ENCODE measurements at regions not wholly inside any gene's neighbourhood (a gene's known extent, or its start where the extent isn't known, plus 50 kb on each side); places are given as distances from the start of the nearest gene placed in this dataset.

- intact Hi-C loops (cut with micrococcal nuclease; ENCODE audit: unreplicated experiment): loop anchor here (10.0 kb wide), 1 partner anchor 697 kb away; no protein-coding TSS in a partner anchor
- BruUV-seq (replicated peaks): no TSS peak
- in situ Hi-C loops (cut with HindIII; ENCODE audit: low pct_unique_long_range_greater_than_20kb, low sequenced_read_pairs): no loop called here
- CTCF ChIA-PET: no interaction called here
- no peaks in the 10 kb centered on the region for H3K9me3 ChIP-seq (ENCODE audit: control insufficient read depth, insufficient read depth, low read depth, low read length)
- no peaks in the 10 kb centered on the region for H3K36me3 ChIP-seq (ENCODE audit: control insufficient read depth, insufficient read depth, low read length)
- ATAC-seq (no peak), DNase-seq (ENCODE audit: low read depth, low spot score) (no peak)
- H3K27ac ChIP-seq (ENCODE audit: low read length): no peak overlapping the region
- TF ChIP-seq SIN3A (IDR thresholded peaks at IDR 0.05; ENCODE audit: borderline replicate concordance, insufficient read depth, low read depth, low read length) (no peak), POLR2AphosphoS5 (IDR thresholded peaks at IDR 0.05; ENCODE audit: low read depth, low read length) (no peak), REST (IDR thresholded peaks at IDR 0.05; ENCODE audit: insufficient read depth in 1 of 2, low read depth in 2 of 2, low read length in 1 of 2) (no peak), CTCF (IDR thresholded peaks at IDR 0.05) (no peak), TCF7L2 (IDR thresholded peaks at IDR 0.05; ENCODE audit: low read depth, low read length) (no peak)
- POLR2A ChIA-PET: no interaction called here
- no peak overlapping the region for H3K4me3 ChIP-seq (ENCODE audit: low read depth in 2 of 2, low read length in 2 of 2)
- no peaks in the 10 kb centered on the region for H3K4me1 ChIP-seq (ENCODE audit: control insufficient read depth, insufficient read depth, low read length)
- H3K27me3 ChIP-seq (ENCODE audit: control insufficient read depth, insufficient read depth, low read length): no peaks in the 10 kb centered on the region
These were observed 89.8 kb upstream of the RPS23 start for GRCh38 chr5:82367930-82368329.

GRCh38 chr5:82365744-82366228 lies 87.6 kb upstream of the RPS23 start:
- H3K9me3 ChIP-seq (ENCODE audit: control insufficient read depth, insufficient read depth, low read depth, low read length): no peaks in the 10 kb centered on the region
- BruUV-seq (replicated peaks): no TSS peak
- H3K27ac ChIP-seq (ENCODE audit: low read length): no peak overlapping the region
- H3K36me3 ChIP-seq (ENCODE audit: control insufficient read depth, insufficient read depth, low read length): no peaks in the 10 kb centered on the region
- peaks cover 2% of the 10 kb centered on the region; the same call in 1 of the 2 replicates for H3K27me3 ChIP-seq (ENCODE audit: control insufficient read depth, insufficient read depth, low read length)
- in situ Hi-C loops (cut with HindIII; ENCODE audit: low pct_unique_long_range_greater_than_20kb, low sequenced_read_pairs) (no loop called here), intact Hi-C loops (cut with micrococcal nuclease; ENCODE audit: unreplicated experiment) (loop anchor here (10.0 kb wide), 1 partner anchor 699 kb away; no protein-coding TSS in a partner anchor)
- DNase-seq (ENCODE audit: low read depth, low spot score): no peak
- no peak for ATAC-seq
- TF ChIP-seq REST (IDR thresholded peaks at IDR 0.05; ENCODE audit: insufficient read depth in 1 of 2, low read depth in 2 of 2, low read length in 1 of 2) (no peak), CTCF (IDR thresholded peaks at IDR 0.05) (no peak), POLR2AphosphoS5 (IDR thresholded peaks at IDR 0.05; ENCODE audit: low read depth, low read length) (no peak)
- no peaks in the 10 kb centered on the region for H3K4me1 ChIP-seq (ENCODE audit: control insufficient read depth, insufficient read depth, low read length)
- ChIA-PET POLR2A (no interaction called here), CTCF (no interaction called here)
- no peak overlapping the region for H3K4me3 ChIP-seq (ENCODE audit: low read depth in 2 of 2, low read length in 2 of 2)
